CD1c-positive myeloid dendritic cell (primary cell): ENCODE measurements at regions not wholly inside any gene's neighbourhood (a gene's known extent, or its start where the extent isn't known, plus 50 kb on each side); places are given as distances from the start of the nearest gene placed in this dataset.
"Not testable (repeated sequence)": the region's sequence is repeated elsewhere in the genome, so short reads cannot be mapped to it uniquely, and the experiment has no call there.

Experiments used
- DNase-seq: peaks from one replicate; pipeline ENCODE4 v3.0.0-alpha.2; 2016; ENCODE audit errors: extremely low spot score

- not testable (repeated sequence) for DNase-seq
Observed at GRCh38 chr1:228611707-228612106, 123.6 kb upstream of the RHOU start.

GRCh38 chr1:228622002-228622716 is 113.1 kb upstream of the RHOU start:
- not testable (repeated sequence) for DNase-seq

DNA sequence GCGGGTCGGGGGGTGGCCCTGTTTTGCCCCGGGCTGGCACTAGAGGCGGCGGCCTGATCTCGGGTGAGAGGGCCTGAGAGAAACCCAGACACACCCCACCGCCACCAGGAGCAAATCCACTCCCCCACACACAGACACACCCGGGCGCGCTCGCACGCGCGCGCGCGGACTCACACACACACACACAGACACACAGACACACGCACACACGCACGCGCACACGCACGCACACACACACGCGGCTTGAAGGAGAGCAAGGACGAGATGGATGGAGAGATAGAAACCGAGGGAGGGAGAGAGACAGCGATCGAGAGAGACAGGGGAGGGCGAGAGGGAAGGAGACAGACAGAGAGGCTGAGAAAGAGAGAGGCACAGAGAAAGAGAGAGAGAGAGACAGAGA is 108.8 kb upstream of the RHOU start:
- DNase-seq: not testable (repeated sequence)

- not testable (repeated sequence) for DNase-seq
Observed at GRCh38 chr1:228632858-228633257, 102.4 kb upstream of the RHOU start.

GRCh38 chr1:228635304-228635703 is 100.0 kb upstream of the RHOU start:
- DNase-seq: not testable (repeated sequence)

DNA sequence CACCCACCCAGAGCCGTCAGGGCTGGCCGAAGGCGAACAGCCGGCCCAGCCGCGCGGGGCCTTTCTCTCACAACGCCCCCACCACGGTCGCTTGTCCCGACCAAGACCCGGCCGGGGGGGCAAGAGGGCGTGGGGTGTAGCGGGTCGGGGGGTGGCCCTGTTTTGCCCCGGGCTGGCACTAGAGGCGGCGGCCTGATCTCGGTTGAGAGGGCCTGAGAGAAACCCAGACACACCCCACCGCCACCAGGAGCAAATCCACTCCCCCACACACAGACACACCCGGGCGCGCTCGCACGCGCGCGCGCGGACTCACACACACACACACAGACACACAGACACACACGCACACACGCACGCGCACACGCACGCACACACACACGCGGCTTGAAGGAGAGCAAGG is 97.8 kb upstream of the RHOU start:
- not testable (repeated sequence) for DNase-seq

DNA sequence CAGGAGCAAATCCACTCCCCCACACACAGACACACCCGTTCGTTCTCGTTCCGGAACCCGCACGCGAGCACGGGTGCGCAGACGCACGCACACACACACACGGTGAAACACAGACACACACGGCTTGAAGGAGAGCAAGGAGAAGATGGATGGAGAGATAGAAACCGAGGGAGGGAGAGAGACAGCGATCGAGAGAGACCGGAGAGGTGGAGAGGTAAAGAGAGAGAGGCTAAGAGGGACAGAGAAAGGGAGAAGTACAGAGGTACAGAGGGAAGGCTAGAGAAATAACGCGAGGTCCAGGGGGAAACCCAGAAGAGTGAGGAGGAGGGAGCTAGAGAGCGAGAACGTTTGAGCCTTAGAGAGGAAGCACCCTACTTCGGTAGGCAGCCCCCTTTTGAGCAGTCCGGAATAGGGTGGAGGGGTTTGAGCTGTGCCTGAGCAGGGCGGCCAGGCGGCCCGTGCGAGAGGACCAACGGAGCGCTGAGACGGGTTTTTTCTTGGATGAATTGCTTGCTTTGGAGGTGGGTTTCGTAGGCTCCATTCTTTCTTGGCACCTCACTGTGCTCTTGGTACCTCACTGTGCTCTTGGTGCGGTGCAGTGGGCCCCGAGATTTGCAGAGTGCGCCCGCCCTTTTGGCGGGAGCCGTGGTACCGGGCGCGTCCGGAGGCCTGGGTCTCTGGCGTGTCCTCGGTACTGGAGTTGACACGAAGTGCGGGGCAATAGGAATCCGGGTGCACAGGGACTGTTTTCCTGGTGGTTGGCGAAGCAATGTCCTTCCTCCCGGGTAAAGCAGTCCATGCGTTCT is 88.4 kb upstream of the RHOU start:
- DNase-seq: peak; percentile 62

DNA sequence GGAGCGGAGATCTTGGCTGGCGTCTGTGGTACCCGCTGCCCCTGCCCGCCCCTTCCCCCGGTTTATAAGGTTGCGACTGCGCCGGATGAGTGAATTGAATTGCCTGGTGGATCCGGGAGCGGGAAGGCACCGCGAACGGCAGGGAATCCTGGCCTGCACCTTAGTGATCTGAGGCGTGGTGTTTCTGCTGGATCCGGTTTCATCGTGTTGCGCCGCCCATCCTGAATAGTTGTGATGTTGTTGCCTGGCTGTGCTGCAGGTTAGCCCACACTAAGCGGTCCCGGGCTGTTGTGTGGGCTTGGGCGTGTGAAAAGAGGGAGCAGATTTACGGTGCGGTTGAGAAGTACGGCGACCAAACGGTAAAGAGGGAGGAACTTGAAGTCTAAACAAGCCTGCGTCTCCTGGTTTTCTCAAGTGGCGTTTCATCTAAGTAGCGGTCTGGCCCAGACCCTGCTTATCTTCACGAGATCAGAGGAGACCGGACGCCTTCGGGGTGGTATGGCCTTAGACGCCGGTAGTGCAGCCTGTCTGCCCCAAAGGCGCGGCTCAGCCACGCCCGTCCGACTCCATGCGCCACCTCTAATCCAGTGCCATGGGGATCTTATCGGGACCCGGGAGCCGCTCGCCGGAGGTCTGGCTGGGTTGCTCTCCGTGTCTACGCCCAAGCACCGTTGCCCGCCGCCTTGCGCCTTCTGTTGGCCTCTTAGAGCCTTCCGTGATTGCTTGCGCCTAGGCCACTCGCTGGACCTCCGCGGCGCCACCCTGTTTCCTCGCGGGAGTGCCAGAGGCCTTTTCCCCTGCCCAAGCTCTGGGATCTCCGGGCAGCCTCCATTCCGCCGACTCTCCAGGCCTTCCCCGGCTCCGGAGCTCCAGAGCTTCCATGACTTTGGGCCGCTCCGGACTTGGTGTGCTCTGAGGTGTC is 87.5 kb upstream of the RHOU start:
- DNase-seq: peak; percentile 17

- DNase-seq: no peak
Observed at GRCh38 chr1:228648647-228649383, 86.5 kb upstream of the RHOU start.

DNA sequence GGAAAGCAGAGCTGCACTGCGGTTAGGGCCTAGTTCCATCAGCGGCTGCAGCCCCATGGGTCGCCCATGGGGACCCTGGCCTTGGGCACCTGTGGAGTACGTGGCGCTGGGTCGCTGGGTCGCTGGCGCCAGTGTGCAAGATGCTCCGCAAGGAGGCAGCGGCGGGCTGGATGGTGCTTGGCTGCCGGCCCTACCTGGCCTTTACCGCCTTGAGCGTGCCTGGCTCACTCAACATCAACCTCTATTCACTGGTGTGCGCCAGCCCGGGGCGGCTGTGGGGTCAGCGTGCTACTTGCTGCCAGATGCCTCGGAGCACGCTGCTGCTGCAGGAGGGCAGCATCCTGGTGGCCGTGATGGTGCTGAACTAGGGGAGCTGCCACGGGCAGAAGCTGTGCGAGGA is 85.1 kb upstream of the RHOU start:
- DNase-seq: no peak

DNA sequence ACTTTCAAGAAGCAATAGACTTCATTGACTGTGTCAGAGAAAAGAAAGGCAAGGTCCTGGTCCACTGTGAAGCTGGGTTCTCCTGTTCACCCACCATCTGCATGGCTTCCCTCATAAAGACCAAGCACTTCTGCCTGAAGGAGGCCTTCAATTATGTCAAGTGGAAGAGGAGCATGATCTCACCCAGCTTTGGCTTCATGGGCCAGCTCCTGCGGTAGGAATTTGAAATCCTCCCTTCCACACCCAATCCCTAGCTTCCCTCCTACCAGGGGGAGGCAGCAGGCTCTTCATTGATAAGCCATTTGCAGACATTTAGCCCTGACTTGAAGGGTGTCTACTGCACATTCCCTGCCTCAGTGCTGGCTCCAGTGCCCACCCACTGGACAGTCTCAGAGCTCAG is 84.3 kb upstream of the RHOU start:
- DNase-seq: no peak

DNA sequence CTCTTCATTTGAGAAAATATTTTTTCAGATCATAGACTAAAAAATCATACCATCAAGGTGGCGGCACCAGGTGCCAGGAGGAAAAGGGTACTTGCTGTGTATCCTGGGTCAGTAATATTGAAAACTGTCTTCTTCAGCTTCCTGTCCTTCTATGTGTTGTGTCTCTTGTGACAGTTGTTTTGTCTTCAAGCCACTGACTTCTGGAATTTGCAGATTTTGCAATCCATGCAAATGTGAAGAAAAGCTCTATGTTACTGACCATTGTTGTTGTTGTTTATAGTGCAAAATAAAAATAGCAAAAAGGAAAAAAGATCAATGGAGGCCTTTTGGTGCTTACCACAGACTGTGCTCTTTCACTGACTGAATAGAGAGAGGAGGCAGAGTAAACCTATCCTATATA is 83.2 kb upstream of the RHOU start:
- DNase-seq: no peak

- DNase-seq: not testable (repeated sequence)
Observed at GRCh38 chr1:228653057-228653456, 82.2 kb upstream of the RHOU start.

DNA sequence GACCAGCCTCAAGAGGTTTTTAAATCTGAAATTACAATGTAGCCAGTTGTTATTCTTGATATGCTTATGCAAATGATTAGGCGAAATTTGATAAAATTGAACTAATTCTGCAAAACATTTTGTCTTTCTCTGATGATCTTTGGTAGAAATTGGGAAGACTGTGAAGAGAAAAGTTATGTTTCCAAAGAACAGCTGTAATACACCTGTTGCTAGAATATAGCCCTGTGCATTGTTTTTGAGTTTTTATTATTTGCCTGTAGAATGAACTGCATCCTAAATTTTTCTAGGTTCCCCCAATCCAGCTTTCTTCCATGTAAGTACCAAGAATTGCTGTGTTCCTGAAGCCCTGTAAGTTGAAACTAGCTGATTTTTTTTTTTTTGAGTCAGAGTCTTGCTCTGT is 81.5 kb upstream of the RHOU start:
- no peak for DNase-seq

DNA sequence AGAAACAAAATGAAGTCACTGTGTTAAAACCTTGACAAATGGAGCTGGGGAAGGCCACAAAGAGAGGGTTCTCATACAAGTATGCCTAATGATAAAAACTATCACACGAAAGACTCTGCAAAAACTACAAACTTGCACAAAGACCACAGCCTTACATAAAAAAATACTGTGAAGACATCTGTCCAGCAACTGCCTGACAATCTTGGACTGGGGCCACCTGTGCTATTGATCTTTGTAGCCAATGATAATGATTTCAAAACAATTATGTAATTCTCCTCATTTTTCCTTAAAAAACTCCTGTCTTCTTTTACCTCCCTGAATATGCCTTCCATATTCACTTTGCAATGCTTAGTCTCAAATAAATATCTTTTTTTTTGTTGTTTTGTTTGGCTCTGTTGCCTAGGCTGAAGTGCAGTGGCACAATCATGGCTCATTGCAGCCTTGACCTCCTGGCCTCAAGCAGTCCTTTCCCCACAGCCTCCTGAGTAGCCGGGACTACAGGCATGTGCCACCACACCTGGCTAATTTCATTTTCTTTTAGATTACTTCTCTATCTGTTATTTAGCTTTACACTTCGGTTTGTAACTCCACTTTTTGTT is 79.4 kb upstream of the RHOU start:
- DNase-seq: no peak

DNA sequence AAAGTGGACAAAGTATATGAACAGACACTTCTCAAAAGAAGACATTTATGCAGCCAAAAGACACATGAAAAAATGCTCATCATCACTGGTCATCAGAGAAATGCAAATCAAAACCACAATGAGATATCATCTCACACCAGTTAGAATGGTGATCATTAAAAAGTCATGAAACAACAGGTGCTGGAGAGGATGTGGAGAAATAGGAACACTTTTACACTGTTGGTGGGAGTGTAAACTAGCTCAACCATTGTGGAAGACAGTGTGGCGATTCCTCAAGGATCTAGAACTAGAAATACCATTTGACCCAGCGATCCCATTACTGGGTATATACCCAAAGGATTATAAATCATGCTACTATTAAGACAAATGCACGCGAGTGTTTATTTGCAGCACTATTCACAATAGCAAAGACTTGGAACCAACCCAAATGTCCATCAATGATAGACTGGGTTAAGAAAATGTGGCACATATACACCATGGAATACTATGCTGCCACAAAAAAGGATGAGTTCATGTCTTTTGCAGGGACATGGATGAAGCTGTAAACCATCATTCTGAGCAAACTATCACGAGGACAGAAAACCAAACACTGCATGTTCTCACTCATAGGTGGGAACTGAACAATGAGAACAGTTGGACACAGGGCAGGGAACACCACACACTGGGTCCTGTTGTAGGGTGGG is 73.1 kb upstream of the RHOU start:
- not testable (repeated sequence) for DNase-seq

DNA sequence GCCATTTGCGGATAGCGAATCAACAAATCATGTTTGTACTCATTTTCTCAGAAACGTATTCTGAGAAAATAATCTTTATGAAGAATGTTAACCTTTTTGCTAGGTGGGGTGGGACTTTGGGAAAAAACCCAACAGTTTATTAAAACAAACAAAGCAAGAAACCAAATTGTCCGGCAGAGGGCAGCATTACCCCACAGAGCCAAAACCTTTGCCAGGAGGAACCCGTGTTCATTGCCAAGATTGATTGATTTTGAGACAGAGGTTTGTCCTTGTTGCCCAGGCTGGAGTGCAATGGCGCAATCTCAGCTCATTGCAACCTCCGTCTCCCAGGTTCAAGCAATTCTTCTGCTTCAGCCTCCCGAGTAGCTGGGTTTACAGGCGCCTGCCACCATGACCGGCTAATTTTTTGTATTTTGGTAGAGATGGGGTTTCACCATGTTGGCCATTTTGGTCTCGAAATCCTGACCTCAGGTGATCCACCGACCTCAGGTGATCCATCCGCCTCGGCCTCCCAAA is 70.8 kb upstream of the RHOU start:
- DNase-seq: peak; percentile 89

DNA sequence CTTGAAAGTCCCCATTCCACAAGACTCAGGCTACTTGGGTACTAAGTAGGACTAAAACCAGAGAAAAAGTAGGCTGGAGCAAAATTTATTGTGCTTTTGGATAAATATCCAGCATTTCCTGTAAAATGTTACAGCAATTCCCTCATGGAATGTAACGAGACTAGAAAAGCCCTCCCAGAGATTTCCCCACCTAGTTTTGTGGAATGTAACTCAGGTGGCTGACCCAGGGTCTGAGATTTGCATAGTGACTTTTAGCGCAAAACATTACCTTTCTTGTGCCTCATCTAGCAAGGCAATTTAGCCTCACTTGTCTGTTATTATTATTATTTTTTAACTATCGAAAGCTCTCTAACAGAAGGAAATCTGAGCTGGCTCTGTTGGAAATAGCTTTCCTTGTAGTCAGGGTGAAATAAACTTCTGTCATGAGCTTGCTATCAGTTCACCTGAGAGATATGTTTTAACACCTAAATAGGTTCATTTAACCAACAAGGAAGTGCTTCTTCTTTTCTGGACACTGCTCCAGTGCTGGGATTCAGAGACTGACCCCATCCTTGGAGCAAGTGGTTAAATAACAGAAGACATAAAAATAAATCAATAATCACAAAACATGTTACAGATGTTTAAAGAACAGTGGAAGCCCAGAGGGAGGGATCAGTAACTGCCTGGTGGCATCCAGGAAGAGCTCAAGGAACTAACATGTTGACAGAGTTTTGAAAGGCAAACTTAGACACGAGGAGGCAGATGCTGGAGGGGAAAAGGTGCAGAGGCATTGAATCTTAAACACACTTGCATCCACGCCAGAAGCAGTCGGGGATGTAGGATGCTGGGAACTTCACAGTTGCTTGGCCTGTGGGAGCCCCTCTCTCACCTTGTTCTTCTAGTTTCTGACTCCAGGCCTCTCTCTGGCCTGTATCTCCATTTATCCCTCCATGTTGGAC is 68.3 kb upstream of the RHOU start:
- no peak for DNase-seq
